Uterus (tissue), 2 donors: ENCODE measurements at regions not wholly inside any gene's neighbourhood (a gene's known extent, or its start where the extent isn't known, plus 50 kb on each side); places are given as distances from the start of the nearest gene placed in this dataset.

ENCODE experiments used
- CTCF ChIP-seq, 4 experiments: fragments of 200-600 bp in 2 of 4; fragments of 450-650 bp in 2 of 4; sonication (generic) in 2 of 4; IDR thresholded peaks; one replicate each; pipeline ENCODE4 v1.5.1; 2016 to 2019; ENCODE audit warnings: antibody characterized with exemption in 4 of 4, mild to moderate bottlenecking in 2 of 4, moderate library complexity in 1 of 4
- POLR2A ChIP-seq, 2 donors: fragments of 450-650 bp; IDR thresholded peaks; one replicate each; pipeline ENCODE4 v1.6.1; 2016; ENCODE audit warnings: antibody characterized with exemption in 2 of 2, mild to moderate bottlenecking in 1 of 2, moderate library complexity in 1 of 2

GRCh38 chr12:67586951-67587350, 61.6 kb upstream of the DYRK2 start:
- TF ChIP-seq CTCF (IDR thresholded peaks at IDR 0.05): no peak
- no peak for TF ChIP-seq POLR2A (IDR thresholded peaks at IDR 0.05)
